GM10266 (cell line): ENCODE measurements at regions not wholly inside any gene's neighbourhood (a gene's known extent, or its start where the extent isn't known, plus 50 kb on each side); places are given as distances from the start of the nearest gene placed in this dataset.
"Not testable (repeated sequence)": the region's sequence is repeated elsewhere in the genome, so short reads cannot be mapped to it uniquely, and the experiment has no call there.

Experiments
- DNase-seq: peaks from one replicate; pipeline ENCODE4 v3.0.0; 2012; ENCODE audit errors: extremely low spot score
- CTCF ChIP-seq: IDR thresholded peaks from 2 replicates; pipeline ENCODE4 v1.5.1; 2012; ENCODE audit warnings: mild to moderate bottlenecking, low read depth; ENCODE audit not compliant: control insufficient read depth, insufficient read depth; ENCODE audit errors: missing control alignments

- DNase-seq: no peak
Measured at GRCh38 chr12:87596134-87596533, 433.1 kb downstream of the C12orf50 start.

DNA sequence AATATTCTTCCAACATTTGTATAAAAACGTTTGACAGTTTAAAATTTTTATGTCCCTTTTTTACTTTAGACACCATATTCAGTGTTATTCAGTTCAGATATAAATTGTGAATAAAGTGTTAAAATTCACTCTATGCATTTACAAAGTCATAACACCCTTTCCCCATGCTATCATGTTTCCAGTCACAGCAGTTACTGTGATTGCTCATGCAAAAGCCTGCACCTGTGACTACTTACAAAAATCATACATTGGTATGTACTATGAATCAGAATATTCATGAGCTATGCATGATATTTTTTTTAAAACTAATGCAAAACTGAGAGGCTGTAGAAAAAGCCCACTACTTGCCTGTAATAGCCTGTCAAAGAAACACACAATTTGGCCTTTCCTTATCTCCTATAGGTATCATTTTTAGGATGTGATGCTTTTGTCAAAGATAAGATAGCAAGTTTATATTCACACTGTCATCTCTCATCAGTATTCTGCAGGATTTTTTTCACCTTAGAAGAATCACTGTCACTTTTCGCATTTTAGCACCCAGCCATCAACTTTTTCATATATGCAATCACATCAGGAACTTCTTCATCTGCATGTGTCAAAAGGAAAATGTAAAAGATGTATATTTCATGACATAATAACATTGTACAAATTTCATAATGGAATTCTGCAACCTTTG, 443.2 kb downstream of the C12orf50 start:
- DNase-seq: no peak
- no peak for TF ChIP-seq CTCF

More at GRCh38 chr12:87596134-87596533, 433.1 kb downstream of the C12orf50 start:
- no peak for TF ChIP-seq CTCF

DNA sequence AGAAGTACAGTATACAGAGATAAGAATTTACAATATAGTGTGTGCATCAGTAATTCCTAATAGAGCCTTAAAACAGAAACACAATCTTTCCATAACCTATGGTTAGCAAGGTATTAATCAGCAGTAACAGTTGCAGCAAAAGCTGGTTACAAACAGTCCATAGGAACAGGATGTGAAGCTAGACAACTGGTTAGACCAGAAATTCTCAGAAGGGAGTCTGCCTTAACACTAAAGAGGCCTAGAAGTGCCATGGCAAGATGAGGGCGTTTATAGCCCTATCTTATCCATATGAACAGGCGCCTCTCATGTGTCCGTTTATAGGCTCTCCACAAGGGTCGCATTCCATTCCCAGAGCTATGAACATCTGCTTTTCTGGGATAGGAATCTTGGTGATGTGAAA, 450.1 kb downstream of the C12orf50 start:
- not testable (repeated sequence) for DNase-seq

- no peak for DNase-seq
- TF ChIP-seq CTCF: no peak
Measured at GRCh38 chr12:87575906-87576305, 453.3 kb downstream of the C12orf50 start.

- not testable (repeated sequence) for DNase-seq
Measured at GRCh38 chr12:87566918-87567317, 462.3 kb downstream of the C12orf50 start.

DNA sequence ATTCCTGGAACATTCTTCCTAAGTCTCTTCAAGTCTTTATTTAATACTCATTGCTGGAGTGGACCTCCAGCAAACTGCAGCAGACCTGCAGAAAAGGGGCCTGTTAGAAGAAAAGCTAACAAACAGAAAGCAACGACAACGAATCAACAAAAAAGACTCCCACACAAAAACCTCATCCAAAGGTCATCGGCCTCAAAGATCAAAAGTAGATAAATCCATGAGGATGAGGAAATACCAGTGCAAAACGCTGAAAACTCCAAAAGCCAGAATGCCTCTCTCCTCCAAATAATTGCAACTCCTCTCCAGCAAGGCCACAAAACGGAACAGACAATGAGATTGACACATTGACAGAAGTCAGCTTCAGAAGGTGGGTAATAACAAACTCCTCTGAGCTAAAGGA, 472.2 kb downstream of the C12orf50 start:
- DNase-seq: no peak
- no peak for TF ChIP-seq CTCF

GRCh38 chr12:87531213-87531612, 498.0 kb downstream of the C12orf50 start:
- DNase-seq: not testable (repeated sequence)

DNA sequence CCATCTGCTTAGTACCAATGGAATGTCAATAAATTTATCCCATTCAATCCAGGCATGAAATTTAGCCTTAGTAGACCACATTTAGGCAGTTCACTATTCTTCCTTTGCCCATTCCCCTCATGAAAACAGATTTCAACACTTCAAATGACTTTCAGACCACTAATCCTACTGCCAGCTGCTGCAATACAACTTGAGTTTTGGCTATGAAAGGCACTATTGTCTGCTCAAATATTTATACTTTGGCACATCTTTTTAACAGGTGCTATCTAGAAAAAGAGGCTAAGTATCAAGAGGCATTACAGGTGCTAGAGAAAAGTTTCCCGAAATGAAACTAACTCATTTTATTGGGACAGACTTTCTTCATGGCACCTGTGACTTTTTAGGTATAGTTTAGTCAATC, 499.8 kb downstream of the C12orf50 start:
- no peak for TF ChIP-seq CTCF
- DNase-seq: no peak

- DNase-seq: no peak
- no peak for TF ChIP-seq CTCF
Measured at GRCh38 chr12:87520968-87521367, 508.2 kb downstream of the C12orf50 start.
